ENCODE measurements at regions not wholly inside any gene's neighbourhood (a gene's known extent, or its start where the extent isn't known, plus 50 kb on each side); places are given as distances from the start of the nearest gene placed in this dataset.

DNA sequence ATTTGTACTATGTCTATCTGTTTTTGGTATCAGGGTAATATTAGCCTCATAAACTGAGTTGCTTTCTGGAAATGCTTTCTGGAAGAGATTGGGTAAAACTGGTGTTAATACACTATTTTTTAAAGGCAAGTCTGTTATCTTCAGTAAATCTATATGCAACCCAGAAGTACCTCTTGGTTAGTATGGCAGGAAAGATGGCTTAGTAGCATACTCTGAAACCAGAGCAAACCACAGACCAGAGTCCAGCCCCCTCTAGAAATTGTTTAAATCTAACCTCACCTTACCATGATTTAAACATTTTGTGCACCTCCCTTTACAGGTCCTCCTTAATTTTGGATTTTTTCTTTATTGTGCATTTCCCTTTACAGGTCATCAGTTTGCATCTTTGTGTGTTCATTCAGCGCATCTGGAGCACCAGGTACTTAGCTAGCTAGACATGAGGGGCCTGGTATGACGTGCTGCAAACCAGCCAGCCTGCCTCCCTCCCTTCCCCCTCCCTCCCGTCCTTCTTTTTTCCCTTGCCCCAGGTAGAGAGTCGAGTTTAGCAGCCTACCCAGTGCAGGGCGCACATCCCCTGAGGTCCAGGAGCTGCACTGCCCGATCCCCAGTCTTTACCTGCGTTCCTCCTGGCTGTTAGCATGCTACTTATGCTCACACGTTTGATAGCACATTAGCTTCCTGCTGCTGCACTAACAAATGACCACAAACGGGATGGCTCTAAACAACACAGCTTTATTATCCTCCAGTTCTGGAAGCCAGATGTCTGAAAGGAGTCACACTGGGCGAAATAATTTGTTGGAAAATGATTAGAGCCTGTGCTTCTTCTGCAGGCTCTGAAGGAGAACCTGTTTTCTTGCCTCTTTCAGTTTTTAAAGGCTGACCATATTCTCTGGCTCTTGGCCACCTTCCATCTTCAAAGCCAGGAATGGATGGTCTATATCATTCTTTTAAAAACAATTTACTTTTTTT lies 299.9 kb upstream of the HABP2 start:
- intact Hi-C loops (cut with DNase I), result no loop called here
- DNase-seq, result no peak
- no peak for ATAC-seq

DNA sequence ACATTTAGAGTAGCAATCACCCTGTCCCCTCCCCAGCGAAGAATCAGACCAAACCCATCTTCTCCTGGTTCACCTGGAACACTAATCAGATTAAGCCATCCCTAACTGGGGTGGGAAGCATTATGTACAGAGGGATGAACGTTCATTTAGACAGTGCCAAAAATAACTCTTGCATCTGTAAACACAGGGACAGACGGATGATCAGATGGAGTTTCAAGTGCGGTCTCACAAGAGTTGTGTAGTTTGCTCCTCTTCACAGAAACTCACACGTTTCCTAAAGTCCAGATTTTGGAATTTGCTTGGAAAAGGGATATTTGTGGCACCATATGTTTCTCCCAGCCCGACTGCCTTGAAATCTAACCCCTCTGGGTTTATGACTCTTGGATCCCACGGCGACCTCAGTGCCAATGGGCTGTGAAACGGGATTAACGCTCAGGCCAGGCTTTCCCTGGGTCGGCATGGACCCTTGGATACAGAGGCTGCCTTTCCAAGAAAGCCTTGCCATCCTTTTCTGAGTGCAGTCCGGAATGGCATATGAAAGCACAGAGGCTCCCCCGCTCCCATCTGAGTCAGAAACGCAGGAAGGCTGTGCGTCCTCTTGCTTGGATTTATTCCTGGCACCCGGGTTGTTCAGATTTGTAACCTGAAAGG lies 293.2 kb upstream of the HABP2 start:
- DNase-seq (no peak), ATAC-seq (no peak)
- intact Hi-C loops (cut with DNase I), result no loop called here

DNA sequence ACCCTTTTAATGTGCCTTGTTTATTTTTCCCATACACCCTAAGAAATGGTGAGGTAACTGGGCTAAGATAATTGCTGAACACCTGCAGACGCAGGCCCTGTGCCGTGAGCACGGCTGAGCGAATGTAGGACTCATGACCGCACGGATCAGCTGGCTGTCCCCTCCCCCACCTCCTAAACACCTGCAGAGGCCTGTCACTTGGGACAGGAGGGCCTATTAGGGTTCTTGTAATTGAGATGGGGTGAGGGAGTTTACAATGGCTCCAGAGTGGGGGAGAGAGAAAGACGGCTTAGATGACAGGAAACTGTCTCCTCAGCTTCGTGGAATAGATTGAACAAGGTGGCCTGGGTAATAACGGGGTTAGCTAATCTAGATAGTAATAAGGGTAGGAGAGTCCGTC lies 291.7 kb upstream of the HABP2 start:
- ATAC-seq (no peak), DNase-seq (no peak)
- intact Hi-C loops (cut with DNase I), result no loop called here

DNA sequence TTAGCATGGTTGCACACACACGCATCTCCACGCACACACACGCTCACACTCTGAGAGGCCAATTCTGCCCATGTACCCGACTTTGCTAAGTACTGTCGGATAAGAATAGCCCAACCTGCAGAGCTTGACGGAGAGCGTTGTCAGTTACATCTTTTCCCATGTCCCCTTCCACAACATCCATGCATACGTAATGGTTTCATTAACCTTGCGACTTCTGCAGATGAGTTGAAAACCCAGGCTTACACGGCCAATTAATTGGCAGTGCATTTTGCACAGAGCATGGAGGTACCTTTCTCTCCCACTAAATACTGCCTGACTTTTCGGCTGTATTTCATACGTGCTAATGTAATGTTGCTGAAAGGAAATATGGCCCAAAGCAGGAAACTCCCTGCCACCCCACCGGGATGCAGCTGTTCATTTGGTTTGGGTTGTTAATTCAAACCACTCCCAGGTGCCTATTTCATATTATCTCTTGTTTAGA lies 291.2 kb upstream of the HABP2 start:
- ATAC-seq (no peak), DNase-seq (no peak)
- intact Hi-C loops (cut with DNase I), result no loop called here

DNA sequence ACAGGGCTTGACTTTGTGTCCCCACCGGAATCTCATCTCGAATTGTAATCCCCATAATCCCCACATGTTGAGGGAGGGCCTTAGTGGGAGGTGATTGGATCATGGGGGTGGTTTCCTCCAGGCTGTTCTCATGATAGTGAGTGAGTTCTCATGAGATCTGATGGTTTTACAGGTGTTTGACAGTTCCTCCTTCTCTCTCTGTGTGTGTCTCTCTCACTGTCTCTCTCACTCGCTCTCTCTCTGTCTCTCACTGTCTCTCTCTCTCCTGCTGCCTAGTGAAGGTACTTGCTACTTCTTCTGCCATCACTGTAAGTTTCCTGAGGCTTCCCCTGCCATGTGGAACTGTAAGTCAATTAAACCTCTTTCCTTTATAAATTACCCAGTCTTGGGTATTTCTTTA lies 289.8 kb upstream of the HABP2 start:
- intact Hi-C loops (cut with DNase I), result no loop called here
- no peak for ATAC-seq

DNA sequence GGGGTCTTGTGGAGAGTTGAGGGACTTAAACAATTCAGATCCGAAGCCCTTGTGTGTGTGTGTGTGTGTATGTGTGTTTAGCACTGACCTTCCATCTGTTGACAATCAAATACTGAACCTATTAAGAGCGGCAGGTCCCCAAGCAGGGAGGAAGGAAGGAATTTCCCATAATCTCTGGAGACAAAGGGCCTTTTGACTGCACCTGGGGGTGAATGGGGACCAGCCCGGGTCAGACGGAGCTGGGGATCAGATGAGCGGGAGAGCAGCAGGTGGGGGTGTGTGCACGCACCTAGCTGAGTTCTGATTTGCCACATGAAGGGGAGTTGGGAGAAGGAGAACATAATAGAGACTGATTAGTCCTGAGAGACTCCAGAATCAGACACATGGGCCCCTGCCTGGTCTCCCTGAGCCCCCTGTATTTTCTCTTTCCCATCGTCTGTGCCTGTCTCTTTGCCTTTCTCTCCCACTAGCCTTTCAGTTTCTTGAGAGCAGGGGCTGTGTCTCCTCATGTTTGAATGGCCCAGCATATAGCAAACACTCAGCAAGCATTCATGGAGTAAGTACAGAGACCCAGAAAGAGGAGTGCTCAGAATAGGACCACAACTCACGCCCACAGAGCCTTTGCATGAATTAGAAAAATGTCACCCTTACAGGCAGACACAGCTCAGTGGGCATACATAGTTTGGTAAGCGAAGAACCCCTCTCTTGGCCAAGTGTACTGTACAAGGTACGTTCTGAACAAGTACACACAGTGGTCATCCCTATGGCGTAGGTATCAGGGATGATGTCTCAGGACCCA lies 288.3 kb upstream of the HABP2 start:
- DNase-seq, result no peak
- intact Hi-C loops (cut with DNase I), result no loop called here
- no peak for ATAC-seq

More for the DNA sequence above, 289.8 kb upstream of the HABP2 start:
- no peak for DNase-seq

DNA sequence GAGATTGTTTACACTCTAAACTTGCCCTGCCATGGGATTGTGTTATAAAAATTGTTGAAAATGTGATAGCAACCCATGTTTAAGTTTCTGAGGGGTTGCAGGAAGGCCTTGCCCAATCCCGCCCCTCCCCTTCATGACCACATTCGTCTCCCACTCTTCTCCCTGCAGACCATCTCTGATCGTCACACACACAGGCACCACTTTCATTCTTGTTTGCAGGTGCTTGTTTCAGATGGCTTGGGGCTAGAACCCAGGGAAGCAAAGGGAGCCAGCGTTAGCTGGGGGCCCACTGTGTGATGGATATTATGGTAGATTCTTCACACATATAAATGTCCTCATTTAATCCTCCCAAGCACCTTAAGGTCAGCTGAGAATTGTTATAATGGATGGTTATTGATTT lies 286.7 kb upstream of the HABP2 start:
- no peak for DNase-seq
- intact Hi-C loops (cut with DNase I), result no loop called here
- ATAC-seq, result no peak

DNA sequence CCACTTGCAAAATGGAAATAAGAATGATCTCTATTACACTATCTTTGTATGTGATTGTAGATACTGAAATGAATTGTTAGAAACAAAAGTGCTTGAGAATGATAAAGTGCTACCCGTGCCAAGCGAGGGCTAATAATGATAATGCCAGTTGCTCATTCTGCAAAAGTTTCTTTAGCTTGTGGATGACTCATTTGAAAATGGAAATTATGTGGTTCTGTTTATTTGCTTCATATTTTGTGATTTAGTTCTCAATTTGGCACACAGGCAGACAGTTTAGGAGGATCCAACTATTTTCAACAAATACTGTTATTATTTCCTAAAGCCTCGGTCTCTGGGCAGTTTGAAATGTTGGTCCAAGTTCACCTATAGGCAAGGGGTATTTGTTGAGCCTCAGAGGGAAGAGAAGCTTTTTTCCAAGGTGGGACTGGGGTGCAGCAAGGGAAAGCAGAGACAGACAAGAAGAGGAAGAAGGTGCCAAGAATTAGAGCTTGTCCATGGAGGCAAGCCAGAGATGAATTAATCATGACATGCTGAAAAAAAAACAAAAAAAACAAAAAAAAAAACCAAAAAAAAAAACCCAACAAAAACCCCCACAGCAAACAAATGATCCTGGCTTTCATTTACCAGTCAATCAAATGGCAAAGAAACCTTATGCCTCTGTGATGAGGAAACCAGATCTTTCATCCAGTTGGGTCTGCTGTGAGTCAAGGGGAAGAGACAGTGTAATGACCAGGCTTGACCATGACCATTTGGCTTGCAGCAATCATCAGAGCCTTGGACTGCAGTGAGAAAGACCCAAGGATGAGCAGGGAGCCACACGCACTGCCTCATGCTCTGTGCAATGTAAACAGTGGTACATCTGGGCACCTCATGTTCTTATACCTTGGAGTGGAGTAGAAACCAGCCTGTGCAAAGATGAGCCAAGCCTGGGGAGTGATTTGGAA lies 285.0 kb upstream of the HABP2 start:
- ATAC-seq (peak in 1 of 2 donors; percentile 58), DNase-seq (no peak)
- intact Hi-C loops (cut with DNase I), result no loop called here

DNA sequence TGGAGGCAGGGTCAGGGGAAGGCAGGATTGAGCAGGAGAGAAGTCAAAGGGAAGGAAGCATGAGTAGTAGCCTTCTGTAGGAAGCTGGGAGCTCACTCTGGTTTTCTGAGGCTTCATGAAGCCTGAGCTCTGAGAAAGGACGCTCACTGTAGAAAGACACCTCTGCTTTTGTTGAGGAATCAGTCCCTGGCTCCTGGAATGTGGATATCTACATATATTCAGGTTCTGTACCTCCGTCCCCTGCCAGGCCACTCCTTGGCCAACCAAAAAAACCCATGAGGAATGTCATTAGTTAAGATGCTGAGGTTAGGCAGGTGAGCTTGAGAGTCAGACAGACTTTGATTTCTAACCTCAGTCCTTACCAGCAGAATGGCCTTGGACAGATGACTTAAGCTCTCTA lies 283.5 kb upstream of the HABP2 start:
- intact Hi-C loops (cut with DNase I), result no loop called here
- ATAC-seq, result no peak
- DNase-seq, result no peak

DNA sequence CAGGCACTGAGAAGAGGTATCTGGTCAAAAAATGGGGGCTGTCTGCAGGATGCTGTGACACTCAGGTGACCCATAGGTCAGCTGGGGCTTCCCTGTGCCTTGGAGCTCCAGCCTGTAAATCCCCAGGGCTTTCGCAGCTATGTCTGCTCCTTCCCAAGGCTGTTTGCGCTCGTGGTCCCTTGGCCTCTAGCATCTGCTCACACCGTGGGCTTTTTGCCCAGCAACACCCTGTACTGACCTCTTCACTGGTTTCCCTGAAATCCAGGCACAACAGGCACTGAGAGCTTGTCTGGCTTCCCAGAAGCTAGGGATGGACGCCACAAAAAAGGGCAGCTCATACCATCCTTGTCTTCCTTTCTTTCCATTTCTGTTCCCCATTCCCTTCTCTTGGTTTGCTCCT lies 280.3 kb upstream of the HABP2 start:
- ATAC-seq (no peak), DNase-seq (peak; percentile 27)
- intact Hi-C loops (cut with DNase I), result no loop called here

DNA sequence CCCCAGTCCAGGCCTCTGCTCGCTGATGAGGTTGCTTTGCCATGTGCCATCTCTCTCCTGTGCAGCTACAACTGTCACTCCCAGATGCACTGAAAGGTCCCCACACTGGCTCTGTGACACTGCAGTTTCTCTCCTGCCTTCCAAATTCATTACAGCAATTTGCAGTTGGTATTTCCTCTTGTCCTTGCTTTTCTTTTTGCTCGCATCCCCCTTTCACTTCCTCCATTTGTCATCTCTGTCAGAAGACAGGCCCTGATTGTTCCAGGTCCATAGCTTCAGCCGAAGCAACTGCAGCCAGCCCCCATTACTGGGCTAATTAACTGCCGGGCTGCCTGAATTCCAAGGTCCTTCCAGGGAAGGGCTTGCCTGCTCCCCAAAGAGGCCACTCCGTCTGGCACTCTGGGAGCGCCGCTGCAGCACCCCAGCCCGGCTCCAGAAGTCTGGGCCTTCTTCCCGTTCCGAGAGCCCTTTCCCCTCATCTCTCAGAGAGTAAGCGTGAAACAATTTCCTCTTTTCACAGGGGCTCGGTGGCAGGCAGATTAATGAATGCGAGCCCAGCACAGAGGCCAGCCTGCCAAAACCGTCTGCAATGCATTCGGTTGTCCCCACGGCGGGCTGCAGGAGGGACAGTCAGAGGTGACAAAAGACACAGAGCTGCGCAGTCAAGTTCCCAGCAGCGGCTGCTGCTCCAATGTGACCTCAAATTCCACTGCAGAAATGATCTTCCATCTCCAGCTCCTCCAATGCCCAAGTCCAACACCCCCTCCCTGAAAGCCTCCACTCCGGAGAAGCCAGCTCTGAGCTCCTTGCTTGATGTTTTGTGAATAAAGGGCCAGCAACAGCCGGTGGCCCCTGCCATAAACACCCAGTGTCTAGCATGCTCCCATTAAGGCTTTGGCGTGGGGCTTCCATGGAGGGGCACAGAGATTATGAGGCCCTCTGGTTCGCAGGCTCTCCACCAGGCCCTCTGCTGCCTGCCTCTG lies 279.4 kb upstream of the HABP2 start:
- DNase-seq (peak; percentile 58), ATAC-seq (peak; percentile 76)
- intact Hi-C loops (cut with DNase I), result no loop called here

DNA sequence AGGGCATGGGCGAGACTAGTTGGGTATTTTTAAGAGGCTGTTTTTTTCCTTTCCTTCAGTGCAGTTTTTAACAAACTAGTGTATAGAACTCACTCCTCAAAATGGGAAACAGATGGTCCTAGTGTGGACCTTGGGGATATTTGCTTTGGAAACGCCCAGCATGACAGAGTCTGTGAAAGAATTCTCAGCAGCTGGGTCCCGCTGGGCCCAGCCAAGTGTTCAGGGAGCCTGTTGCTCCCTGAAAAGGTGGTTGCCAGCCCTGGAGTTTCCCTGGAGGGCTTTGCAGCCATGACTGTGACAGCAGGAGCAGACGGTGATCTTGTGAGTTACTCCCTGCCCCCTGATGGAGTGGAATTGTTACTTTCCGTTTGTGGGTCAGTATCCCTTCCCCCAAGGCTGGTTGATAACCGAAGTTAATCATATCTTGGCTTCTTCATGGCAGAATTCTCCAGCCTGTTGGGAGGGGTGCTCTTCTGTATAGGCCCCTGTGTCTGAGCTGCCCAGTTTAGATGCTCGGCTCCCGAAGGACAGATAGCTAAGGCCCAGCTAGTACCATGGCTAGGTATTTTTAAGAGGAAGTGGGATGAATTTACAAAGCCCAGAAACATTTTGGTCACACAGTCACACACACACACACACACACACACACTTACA lies 278.6 kb upstream of the HABP2 start:
- ATAC-seq, result peak; percentile 69 to 92
- intact Hi-C loops (cut with DNase I), result no loop called here
- peak; percentile 65 for DNase-seq

DNA sequence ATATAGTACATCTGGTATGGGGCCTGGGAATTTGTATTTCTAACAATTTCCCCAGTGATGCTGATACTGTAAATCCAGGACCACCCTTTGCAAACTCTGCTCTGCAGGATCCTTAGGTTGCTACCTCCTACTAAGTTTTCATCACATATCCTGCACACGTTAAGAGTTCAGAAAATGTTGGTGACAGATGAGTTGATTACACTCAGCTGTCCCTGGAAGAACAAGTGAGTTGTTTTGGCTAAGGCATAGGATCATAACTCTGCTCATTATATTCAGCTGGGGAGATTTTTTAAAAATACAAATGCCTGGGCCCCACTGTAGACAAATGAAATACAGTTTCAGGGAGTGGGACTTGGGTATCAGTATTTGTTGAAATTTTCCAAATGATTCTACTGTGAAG lies 274.6 kb upstream of the HABP2 start:
- DNase-seq (no peak), ATAC-seq (no peak)
- intact Hi-C loops (cut with DNase I), result loop anchor here in 1 of 2 donors (5.0 kb wide), 1 partner anchor 806 kb away; no protein-coding TSS in a partner anchor

DNA sequence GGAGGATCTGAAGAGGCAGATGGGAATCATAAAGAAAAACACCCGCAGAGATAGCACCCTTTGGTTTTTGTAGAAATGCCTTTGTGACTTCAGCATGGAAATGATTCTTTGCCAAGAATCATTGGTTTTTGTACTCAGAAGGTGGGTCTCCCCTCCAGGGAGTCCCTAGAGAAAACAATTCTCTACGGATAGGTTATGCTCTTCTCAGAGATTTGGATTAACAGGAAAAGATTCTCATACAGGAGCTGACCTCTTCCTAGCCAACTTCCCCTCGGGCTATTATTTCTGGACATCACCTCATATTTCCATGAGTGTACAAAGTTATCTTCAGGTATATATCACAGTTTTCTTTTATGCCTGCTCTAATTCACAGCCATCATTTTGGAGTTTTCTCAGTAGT lies 274.2 kb upstream of the HABP2 start:
- DNase-seq (no peak), ATAC-seq (no peak)
- intact Hi-C loops (cut with DNase I), result loop anchor here in 1 of 2 donors (5.0 kb wide), 1 partner anchor 806 kb away; no protein-coding TSS in a partner anchor

DNA sequence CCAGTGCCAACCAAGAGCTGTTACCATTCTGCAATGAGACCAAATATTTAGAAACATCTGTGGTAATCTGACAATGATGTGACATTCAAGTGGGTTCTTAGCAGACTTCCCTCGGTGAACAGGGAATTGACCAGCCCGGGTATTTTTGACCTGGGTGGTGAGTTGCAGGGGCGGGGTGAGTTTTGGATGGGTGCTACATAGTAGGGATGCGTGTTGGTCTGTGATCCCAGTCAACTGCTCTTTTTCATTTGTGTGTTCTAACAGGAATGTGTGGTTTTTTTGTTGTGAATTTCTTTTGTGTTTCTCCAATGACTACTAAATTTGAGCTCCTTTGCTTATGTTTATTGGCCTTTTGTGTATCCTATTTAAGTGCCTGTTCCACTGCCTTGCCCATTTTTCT lies 273.6 kb upstream of the HABP2 start:
- DNase-seq (no peak), ATAC-seq (no peak)
- intact Hi-C loops (cut with DNase I), result loop anchor here in 1 of 2 donors (5.0 kb wide), 1 partner anchor 807 kb away; no protein-coding TSS in a partner anchor

DNA sequence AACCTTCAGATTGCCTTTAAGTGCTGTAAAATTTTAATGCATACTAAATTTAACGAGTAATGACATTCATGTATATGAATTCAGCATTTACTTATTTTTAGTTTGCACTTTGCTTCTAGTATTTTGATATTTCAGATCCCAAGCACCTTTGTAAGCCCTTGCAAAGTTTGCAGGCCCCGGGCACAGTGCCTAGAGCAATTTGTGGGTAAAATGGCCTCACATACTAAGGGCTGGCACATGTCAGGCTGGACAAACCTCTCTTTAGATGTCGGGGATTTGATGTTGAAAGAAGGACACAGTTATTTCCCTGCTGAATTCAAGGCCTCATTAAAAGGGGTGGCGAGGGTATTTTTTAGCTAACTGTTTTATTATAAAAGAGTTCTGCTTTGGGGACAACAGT lies 270.3 kb upstream of the HABP2 start:
- intact Hi-C loops (cut with DNase I), result no loop called here
- no peak for ATAC-seq

DNA sequence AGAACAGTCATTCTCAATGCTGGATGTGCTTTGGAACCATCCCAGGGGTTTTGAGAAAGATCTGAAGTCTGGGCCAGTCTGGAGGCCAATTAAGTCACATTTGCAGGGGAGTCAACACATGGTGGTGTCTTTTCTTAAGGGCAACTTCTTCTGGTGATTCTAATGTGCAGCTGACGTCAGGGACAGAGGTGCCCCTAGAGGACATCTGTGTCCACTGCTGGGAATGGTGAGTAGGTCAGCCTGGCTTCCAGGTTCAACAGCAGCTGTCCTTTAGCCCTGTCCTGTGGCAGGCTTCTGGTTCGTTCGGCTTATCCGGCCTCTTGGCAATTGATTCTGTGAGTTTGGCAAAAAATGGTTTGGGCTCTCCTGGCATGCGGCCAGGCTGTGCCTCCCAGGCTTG lies 269.7 kb upstream of the HABP2 start:
- ATAC-seq (no peak), DNase-seq (no peak)
- intact Hi-C loops (cut with DNase I), result no loop called here

More for the DNA sequence above, 270.3 kb upstream of the HABP2 start:
- DNase-seq, result no peak
